ENCODE measurements at regions not wholly inside any gene's neighbourhood (a gene's known extent, or its start where the extent isn't known, plus 50 kb on each side); places are given as distances from the start of the nearest gene placed in this dataset.

DNA sequence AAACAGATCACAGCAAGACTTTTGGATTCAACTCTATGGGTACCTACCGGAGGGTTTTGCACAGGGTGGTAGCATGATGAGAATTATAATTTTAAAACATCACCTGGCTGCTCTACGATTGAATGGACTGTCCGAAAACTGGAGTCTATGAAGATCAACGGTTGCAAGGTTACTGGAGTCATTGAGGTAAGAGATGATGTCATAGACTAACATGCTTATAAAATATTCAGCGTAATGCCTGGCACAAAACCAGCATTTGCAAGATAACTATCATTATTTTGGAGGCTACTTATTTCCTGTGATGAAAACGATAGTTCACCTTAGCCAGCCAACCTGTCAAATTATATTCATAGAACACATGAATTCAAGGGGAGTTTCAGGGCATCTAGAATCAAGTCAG lies 580.6 kb upstream of the TBX3 start:
- TF ChIP-seq GATA3 (IDR thresholded peaks at IDR 0.05; ENCODE audit: low read depth, low read length) (no peak), GATA2 (IDR thresholded peaks at IDR 0.05; ENCODE audit: low read depth, low read length) (no peak)

GRCh38 chr12:115261691-115262398 lies 577.9 kb upstream of the TBX3 start:
- peak; percentile 77 for TF ChIP-seq GATA2 (IDR thresholded peaks at IDR 0.05; ENCODE audit: low read depth, low read length)
- TF ChIP-seq GATA3 (IDR thresholded peaks at IDR 0.05; ENCODE audit: low read depth, low read length) = no peak

GRCh38 chr12:115260762-115261675 lies 577.0 kb upstream of the TBX3 start:
- TF ChIP-seq GATA3 (IDR thresholded peaks at IDR 0.05; ENCODE audit: low read depth, low read length) = no peak
- TF ChIP-seq GATA2 (IDR thresholded peaks at IDR 0.05; ENCODE audit: low read depth, low read length) = no peak

- TF ChIP-seq GATA3 (IDR thresholded peaks at IDR 0.05; ENCODE audit: low read depth, low read length) (no peak), GATA2 (IDR thresholded peaks at IDR 0.05; ENCODE audit: low read depth, low read length) (no peak)
Measured at GRCh38 chr12:115259968-115260747, 576.2 kb upstream of the TBX3 start.

- TF ChIP-seq GATA2 (IDR thresholded peaks at IDR 0.05; ENCODE audit: low read depth, low read length) (no peak), GATA3 (IDR thresholded peaks at IDR 0.05; ENCODE audit: low read depth, low read length) (no peak)
Measured at GRCh38 chr12:115257791-115258190, 573.8 kb upstream of the TBX3 start.

- TF ChIP-seq GATA2 (IDR thresholded peaks at IDR 0.05; ENCODE audit: low read depth, low read length) (no peak), GATA3 (IDR thresholded peaks at IDR 0.05; ENCODE audit: low read depth, low read length) (no peak)
Measured at GRCh38 chr12:115255962-115256361, 572.0 kb upstream of the TBX3 start.

DNA sequence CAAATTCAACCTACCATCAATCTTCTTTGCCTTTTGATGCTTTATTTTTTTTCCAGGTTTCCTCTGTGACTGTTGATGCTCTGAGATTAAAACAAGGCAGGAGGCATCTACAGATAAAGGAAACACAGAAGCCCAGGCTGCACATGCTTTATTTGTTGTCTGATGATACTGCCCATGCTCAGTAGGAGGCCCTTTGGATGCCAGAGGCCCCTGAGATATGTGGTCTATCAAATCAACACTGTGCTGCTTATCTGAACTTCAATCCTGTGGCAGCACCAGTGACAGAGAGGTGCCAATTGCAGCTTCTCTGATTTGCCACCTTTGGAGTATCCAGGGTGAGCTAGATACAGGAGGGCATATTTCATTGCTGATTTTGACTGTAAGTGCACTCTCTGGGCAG lies 571.3 kb upstream of the TBX3 start:
- no peak for TF ChIP-seq GATA3 (IDR thresholded peaks at IDR 0.05; ENCODE audit: low read depth, low read length)
- peak; percentile 72 for TF ChIP-seq GATA2 (IDR thresholded peaks at IDR 0.05; ENCODE audit: low read depth, low read length)

DNA sequence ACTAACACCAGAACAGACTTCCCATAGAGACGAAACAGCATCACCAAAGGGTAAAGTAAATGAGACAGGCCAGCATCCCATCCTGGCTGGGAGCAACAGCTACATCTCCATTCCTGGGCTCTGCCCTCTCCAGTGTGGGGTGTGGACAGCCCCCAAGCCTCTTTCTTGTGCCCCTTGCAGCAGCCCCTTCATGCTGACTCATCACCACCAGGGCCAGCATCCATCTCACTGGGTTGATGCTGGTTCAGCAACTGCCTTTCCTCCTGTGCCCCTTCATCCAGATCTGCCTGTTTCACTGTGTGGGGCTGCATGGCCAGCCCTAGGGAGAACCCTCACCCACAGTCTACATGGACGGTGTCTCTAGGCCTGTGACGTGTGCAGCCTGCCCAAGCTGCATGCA lies 569.1 kb upstream of the TBX3 start:
- TF ChIP-seq GATA2 (IDR thresholded peaks at IDR 0.05; ENCODE audit: low read depth, low read length) (no peak), GATA3 (IDR thresholded peaks at IDR 0.05; ENCODE audit: low read depth, low read length) (no peak)

DNA sequence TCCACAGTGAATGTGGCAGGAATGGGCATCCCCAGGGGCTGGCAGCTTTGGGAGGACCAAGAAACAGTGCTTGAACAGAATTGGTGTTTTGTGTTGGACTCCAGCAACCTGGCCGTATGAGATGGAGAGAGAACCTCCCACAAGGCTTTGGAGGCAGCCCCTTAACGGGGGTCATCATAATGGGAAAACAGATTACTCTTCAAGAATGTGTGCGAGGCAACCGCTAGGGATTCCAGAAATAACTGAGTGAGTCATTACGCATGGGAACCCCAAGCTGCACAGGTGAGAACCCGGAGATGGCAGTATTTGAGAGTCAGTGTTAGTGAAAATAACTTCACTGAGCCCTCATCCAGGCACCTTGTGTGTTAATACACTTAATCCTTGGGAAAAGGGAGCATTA lies 567.8 kb upstream of the TBX3 start:
- TF ChIP-seq GATA3 (IDR thresholded peaks at IDR 0.05; ENCODE audit: low read depth, low read length) (no peak), GATA2 (IDR thresholded peaks at IDR 0.05; ENCODE audit: low read depth, low read length) (no peak)

GRCh38 chr12:115249671-115250278 lies 565.8 kb upstream of the TBX3 start:
- no peak for TF ChIP-seq GATA2 (IDR thresholded peaks at IDR 0.05; ENCODE audit: low read depth, low read length)
- TF ChIP-seq GATA3 (IDR thresholded peaks at IDR 0.05; ENCODE audit: low read depth, low read length) = no peak

DNA sequence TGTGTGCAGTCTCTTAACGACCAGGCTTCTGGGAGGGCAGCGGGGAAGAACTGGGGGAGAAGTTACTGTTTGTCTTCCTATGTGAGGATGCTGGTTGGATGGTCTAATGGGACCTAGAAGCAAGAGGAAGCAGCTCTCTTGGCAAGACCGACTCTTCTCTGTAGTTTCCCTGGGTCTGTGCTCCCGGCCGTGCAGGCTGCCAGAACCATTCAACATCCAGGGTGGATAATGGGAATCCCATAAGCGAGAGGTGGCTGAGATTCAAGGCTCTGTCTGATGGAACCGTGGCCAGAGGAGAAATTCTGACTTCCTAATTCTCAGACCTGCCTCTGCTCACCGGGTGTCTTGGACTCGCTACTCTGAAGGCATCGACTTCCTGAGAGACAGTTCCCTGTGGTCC lies 561.0 kb upstream of the TBX3 start:
- TF ChIP-seq GATA3 (IDR thresholded peaks at IDR 0.05; ENCODE audit: low read depth, low read length) = no peak
- no peak for TF ChIP-seq GATA2 (IDR thresholded peaks at IDR 0.05; ENCODE audit: low read depth, low read length)

DNA sequence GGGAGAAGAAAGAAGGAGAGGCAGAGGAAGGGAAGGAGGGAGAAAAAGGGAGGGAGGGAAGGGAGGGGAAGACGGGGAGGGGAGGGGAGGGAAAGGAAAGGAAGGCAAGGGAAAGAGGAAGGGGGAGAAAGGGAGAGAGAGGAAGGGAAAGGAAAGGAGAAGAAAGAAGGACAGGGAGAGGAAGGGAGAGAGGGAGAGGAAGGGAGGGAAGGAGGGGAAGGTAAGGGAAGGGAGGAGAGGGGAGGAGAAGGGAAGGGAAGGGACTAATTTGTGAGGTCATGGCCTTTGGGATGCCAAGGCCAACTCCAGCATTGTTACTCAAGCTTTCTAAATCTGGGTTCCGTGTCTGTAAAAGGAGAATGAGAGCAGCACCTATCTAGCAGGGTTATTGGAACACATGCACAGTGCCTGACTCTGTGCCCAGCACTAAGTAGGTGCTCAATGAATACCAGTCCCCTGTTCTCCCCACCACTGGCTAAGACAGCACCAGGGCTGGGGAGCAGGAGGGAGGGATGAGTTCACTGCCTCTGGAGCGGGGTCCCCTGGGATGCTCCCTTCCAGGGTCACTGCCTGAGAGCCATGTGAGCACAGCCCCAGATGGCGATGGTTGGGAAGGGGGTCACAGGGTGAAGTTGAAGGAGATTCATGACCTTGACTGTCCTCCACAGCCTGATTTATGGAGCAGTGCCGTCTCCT lies 560.1 kb upstream of the TBX3 start:
- TF ChIP-seq GATA2 (IDR thresholded peaks at IDR 0.05; ENCODE audit: low read depth, low read length) (no peak), GATA3 (IDR thresholded peaks at IDR 0.05; ENCODE audit: low read depth, low read length) (no peak)

- TF ChIP-seq GATA3 (IDR thresholded peaks at IDR 0.05; ENCODE audit: low read depth, low read length) (no peak), GATA2 (IDR thresholded peaks at IDR 0.05; ENCODE audit: low read depth, low read length) (no peak)
Measured at GRCh38 chr12:115240251-115240650, 556.3 kb upstream of the TBX3 start.
